HG03342 (cell line): ENCODE measurements at regions not wholly inside any gene's neighbourhood (a gene's known extent, or its start where the extent isn't known, plus 50 kb on each side); places are given as distances from the start of the nearest gene placed in this dataset.

ENCODE experiments used
- ATAC-seq: cut with Tn5 transposase; IDR thresholded peaks from one replicate; pipeline ENCODE4 v1.9.1; 2021; ENCODE audit warnings: mild to moderate bottlenecking, moderate library complexity; ENCODE audit not compliant: unreplicated experiment

DNA sequence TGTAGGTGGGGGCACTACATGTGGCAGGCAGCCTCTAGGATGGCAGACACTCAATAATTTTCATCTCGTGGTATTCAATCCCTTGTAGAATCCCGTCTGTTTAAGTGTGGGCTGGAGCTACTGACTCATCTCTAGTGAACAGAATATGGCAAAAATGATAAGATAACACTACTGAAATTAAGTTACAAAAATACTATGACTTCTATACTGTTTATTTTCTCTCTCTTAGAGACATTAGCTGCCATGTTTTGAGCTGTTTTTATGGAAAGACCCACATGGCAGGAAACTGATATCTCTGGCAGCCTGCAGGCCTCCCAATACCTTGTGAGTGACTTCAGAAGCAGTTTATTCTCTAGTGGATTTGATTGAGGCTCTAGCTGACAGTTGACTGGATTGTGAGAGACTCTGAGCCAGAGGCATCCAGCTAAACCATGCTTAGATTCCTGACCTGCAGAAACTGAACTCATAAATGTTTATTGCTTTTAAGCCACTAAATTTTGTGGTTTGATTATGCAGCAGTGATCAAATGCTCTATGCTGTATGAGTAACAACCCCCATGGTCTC lies 298.8 kb upstream of the CTSO start:
- ATAC-seq: no peak

DNA sequence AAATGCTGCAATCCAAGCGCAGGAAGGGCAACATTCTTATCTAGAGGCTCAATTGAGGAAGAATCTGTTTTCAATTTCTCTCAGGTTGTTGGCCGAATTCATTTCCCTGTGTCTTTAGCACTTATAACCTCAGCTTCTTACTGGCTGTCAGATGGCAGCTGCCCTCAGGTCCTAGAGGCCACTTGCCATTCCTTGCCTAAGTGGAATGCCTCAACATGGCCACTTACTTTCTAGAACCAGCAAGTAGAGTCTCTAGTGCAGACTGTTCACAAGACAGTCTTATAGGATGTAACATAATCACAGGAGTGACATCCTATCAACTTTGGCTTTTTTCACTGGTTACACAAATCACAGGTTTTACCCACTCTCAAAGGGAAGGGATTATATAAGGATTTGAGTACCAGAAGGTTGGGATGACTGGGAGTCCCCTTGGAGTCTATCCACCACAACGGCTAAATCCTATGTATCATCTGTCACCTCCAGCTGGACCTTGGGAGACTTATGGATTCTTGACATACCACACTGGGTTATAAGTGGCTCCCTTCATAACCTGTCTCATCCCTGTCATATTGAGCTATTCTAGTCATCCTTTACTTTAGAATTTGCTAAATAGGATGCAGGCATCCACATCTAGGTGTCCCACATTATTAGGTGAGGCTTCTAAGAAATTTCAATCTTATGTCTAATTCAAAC lies 297.9 kb upstream of the CTSO start:
- no peak for ATAC-seq

DNA sequence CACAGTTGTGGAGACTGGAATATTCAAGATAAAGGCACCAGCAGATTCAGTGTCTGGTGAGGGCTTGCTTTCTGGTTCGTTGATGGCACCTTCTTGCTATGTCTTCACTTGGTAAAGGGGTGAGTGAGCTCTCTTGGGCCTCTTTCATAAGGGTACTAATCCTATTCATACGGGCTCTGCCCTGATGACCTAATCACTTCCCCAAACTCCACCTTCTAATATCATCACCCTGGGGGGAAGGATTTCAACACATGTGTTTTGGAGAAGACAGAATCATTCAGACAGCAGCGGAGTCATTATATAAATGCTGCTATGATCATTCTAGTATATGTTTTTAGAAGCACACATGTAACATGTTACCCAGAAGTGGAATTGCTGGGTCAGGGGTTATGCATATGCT lies 295.3 kb upstream of the CTSO start:
- no peak for ATAC-seq

DNA sequence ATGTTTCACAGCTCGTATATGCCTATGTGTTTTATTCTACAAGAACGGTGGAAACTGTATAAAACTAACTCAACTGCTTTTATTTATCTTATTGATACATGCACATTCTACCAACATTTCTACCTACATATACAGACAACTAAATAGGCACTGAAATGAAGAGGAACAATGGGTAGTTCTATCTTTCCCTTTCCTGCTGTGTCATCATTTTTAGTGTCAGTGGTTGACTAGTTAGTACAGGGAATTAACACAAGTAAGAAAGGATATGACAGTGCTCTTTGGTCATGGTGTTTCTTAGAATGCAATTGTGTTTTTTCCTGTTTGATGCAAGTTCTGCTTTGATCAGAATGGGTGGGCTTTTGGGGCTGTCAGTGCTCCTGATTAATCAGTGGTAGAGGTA lies 293.8 kb upstream of the CTSO start:
- no peak for ATAC-seq

DNA sequence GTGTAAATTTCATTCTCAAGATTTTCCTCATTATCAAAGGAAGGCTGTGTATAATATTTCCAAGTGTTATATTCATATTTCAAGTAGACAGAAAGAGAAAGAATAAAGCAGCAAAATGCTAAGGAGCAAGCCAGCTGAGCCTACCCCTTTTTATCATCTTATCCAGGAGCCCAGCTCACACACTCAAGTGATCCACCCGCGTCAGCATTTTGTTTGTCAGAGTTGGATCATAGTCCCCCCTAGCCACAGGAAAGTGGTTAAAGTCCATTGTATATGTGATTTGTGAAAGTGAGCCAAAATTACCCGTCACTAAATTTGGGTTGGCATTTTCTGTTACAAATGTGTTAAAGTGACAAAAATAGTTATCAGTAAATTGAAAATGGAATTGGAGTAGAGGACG lies 289.3 kb upstream of the CTSO start:
- no peak for ATAC-seq

DNA sequence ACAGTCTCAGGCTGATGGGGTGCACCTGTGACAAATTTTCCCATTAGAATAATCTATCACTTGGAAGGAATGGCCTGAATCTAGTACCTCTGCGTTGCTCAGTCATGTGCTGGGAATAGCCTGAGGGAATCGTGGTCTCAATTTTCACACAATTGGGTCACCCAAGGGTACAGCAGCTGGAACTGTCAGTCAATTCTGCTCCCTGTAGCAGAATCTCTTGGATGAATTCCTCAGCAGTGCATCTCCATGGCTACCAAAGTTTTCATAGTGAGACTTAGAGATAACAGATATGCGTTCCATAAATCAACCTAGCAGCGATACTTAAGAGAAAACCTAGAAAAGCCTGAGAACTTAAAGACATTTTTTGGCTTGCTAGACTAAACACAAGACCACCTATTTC lies 288.7 kb upstream of the CTSO start:
- no peak for ATAC-seq

DNA sequence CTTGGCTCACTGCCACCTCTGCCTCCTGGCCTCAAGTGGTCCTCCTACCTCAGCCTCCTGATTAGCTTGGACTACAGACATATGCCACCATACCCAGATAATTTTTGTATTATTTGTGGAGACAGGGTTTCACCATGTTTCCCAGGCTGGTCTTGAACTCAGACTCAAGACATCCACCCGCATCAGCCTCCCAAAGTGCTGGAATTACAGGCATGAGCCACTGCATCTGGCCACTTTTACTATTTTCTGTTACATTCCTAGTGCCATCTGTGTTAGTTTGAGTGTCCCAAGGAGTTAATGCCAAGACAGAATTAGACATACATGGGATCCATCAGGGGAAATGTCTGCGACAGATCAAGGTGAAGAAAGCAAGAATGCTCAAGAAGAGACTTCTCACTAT lies 288.2 kb upstream of the CTSO start:
- ATAC-seq: no peak

DNA sequence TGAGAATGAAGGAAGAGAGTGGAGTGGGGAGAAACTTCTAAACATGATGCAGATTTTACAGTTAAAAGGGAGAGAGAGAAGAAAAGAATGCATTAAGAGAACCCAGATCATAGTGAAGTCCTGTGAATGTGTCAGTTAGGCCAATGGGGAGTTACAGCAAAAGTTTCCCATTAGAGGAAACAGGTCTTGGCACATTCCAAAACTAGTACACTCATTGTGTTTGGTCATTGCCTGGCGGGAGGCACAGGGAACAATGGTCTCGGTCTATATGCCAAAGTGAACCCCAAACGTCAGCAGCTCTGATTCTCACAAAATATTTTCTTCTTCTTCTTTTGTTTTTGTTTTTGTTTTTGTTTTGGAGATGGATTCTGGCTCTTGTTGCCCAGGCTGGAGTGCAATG lies 284.5 kb upstream of the CTSO start:
- ATAC-seq: no peak

DNA sequence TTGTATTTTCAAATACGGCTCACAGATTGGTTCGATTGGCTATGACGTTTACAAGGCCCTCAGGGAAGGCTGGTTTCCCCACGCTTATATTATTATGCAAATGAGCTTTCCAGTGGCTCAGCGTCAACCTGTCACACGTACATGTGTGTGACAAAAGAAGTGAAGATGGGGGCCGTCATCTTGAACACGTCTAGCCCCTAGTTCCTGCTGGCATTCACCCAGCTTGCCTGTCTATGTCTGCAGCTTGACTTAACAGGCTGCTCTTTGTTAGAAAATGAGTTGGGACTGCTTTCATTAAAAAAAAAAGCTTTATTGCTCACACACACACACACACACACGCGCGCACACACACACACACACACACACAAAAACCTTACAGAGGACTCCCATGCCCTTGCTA lies 283.6 kb upstream of the CTSO start:
- no peak for ATAC-seq

DNA sequence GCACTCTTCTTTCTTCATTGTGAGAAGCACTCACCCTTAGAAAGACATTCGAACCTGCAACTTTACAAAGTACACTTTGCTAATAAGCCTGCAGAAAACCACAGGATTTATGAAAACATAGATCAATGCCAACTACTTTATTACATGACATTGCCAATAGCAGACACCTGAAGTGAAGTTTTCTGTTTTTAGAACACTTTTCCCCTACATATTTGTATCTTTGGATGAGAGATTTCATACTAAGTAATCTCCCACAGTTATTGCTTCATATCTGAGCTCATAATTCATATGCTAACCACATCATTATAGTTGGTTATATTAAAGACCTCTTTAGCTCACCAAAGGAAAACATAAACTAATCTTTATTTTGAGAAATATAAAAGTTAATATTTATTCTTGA lies 276.5 kb upstream of the CTSO start:
- ATAC-seq: no peak

DNA sequence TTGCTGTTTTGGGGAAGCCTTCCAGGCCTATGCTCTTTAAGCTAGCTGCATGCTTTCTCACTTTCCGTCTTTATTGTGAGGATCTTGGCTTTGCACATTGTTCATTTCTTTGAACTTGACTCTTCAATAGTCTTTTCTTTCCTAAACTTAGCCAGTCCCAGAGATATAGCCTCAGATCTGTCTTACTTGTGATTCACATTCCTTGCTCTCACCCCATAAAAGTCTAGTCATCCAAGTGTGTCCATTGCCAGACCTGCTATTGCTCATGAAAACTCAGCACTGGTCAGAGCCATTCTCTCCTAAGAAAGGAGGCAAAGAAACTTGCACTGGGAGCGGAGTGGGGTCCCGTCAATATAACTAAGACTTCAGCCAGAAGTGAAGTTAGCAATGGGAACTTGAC lies 275.0 kb upstream of the CTSO start:
- no peak for ATAC-seq

DNA sequence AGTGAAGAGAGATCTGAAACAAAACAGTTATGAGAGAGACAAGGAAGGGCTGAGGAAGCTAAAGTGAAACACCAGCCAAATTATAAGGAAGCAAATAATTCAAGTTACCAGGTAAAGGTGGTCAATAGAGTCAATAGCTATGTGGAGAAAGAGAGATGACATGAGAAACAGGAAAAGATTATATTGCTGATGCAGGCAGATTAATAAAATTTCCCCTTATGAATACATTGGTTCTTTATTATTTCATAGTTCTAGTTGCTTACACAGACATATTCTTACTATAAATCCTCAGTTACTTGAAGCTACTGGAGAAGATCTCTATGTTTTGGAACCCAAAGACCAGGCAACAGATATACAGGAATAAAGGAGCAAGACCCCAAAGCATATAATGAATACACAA lies 273.7 kb upstream of the CTSO start:
- no peak for ATAC-seq

DNA sequence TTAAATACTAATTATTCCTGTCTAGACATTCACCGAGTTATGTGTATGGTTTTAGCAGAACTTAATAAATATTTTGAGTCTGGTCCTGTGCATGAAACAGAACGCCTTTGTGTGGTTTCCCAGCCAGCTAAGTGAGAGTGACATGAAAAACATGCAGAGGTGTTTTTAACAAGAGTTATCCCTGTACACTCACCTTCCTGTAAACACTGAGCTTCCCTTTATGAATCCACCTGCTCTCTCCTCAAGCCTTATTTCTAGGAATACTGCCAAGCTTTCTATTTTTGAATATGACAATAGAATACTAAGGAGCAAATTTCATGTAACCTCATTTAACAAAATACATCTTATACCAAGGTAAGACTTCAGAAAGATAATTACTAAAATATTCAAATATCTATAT lies 270.3 kb upstream of the CTSO start:
- no peak for ATAC-seq

DNA sequence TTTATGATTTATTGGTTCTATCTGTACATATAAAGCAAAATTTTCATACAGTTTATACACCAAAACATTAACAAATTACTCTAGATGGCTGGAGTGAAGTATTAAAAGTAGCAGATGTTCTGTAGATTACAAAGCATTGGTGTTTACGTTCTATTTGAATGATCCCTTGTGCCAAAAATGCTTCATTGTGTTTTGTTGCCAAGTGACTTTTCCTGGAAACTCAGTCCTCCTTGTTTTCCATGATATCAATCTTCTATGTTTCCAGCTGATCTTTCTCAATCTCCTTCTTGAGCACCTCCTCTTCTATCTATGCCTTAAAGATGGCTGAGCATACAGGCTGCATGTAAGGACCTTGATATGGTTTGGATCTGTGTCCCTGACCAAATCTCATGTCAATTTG lies 263.6 kb upstream of the CTSO start:
- ATAC-seq: no peak

DNA sequence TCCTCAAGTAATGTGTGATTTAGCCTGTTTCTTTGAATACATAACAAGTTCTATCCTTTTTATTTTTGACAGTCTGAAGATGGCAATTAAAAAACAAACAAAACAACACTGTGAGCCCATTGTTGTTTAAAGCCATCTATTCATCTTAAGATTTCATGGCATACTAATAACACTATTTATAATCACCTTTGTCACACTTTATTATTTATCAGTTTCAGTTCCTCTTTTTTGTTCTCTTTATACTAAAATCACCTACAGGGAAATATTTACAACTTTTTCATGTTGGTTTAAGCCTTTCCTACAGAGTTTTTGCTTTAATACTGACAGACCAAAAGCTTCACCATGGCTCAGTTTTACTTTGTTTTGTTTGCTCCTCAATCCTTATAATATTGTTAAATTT lies 247.4 kb upstream of the CTSO start:
- peak; percentile 97 for ATAC-seq

DNA sequence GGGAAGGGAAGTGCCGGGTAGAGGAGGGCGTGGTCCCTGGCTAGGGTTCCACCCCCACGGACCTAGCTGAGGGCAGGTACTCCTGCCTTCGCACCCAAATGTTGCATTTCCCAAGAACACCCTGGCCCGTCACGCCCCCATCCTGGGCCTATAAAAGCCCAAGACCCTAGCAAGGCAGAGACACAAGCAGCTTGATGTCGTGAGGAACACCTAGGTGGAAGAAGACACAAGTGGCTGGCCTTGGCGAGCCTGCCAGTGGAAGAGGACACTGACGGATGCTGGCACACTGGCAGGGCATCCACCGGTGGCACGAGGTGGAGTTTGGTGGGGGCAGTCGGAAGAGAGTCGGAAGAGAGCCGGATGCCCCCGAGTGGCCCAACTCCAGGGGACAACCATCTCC lies 244.8 kb upstream of the CTSO start:
- ATAC-seq: no peak

DNA sequence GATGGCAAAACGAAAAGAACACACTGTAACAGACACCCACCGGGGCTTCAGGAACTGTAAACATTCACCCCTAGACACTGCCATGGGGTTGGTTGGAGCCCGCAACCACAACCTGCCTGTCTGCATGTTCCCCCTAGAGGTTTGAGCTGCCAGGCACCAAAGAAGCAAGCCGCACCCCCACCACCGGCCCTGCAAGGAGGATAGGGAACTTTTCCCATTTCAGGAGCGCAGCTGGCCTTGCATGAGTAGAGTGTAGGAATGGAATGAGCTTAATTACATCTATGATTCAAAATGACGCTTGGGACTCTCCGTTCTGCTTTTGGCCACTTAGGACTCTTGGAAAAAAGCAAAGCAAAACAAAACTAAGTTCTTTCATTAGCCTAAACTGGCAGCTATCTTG lies 243.6 kb upstream of the CTSO start:
- no peak for ATAC-seq

DNA sequence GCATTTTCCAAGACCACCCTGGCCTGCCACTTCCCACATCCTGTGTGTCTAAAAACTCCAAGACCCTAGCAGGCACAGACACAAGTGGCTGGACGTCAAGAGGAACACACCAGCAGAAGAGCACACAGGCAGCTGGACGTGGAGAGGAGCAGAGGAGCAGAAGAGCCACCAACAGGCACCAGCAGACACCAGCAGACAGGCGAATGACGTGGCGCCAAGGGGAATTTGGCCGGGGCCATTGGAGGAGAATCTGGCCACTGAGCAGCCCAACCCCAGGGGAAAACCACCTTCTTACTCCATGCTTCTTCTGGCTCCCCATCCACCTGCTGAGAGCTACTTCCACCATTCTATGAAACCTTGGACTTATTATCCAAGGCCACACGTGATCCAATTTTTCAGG lies 243.1 kb upstream of the CTSO start:
- ATAC-seq: no peak

DNA sequence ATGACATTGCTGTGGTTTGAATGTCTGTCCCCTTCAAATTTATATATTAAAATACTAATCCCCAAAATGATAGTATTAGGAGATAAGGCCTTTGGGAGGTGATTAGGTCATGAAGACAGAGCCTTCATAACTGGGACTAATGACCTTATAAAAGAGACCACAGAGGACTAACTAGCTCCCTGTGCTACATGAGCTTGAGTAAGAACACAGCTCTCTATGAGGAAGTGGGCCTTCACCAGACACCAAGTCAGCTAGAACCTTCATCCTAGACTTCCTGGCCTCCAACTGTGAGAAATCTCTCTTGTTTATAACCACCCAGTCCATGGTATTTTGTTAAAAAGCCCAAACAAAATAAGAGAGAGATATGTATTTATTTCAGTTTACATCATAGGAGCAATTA lies 242.2 kb upstream of the CTSO start:
- ATAC-seq: peak; percentile 98

DNA sequence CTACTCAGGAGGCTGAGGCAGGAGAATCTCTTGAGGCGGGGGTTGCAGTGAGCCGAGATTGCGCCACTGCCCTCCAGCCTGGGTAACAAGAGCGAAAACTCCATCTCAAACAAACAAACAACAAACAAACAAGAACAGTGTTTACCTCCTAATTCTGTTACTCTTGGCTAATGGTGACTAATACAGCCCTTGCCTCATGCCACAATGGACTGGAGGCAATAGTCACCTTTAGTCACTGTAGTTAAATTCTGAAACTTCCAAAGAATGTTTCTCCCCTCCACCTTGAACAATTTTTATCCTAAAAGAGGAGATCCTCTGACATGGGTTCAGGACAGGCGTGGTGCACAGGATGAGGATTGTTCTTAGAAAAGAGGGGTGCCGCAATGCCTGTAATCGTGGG lies 241.2 kb upstream of the CTSO start:
- no peak for ATAC-seq

DNA sequence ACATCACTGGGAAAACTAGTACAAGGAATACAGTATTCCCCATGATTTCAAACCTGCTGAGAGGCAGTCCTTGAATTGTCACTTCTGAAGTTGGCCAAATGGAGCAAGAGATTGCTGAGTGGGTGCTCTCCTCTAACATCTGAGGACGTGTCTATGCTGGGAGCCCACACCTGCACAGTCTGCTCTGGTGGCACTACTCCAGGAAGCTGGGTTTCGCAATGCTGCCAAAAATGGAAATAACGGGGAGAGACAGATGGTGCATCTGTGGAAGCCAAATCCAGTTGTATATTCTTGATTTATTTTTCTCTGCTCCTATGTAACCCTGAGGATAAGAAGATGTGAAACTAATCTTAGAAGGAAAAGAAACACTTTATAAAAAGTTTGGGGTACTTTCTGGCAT lies 240.1 kb upstream of the CTSO start:
- no peak for ATAC-seq

DNA sequence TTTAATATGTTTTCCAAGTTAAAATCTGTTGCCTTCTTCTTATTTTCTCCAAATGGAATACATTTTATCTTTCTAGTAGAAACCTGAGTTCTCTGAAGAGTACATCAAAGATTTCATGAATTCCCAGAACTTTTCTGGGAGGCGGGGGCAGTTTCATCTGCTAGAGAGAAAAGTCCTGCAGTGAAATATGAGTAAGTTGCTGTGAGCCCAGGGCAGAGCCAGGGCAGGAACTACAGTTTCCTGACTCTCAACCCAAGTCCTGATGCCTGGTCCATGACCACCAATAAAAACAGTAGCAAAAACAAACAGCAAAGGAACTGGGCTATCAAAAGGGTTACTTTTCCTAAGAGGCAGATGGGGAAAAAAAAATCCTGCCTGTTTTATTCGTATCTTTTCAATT lies 239.4 kb upstream of the CTSO start:
- ATAC-seq: no peak

DNA sequence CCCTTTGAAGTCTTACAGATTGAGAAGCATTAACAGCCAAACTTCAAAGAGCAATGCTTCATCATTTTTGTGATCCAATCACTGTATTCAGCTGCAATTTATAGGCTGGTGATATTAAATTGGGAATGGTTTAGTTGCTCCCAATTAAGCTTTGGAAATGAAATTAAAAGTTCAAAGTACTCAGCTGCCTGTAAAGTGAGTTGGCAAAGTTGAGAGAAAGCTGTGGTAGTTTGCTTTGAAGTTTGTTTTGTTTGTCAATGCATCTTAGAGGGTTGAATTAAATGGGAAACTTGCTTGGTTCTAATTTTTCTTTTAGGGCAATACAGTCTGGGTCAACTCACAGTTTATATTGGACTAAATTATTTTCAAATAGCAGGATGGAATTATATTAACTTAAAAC lies 238.4 kb upstream of the CTSO start:
- no peak for ATAC-seq
